ENCODE measurements at regions not wholly inside any gene's neighbourhood (a gene's known extent, or its start where the extent isn't known, plus 50 kb on each side); places are given as distances from the start of the nearest gene placed in this dataset.

- ChIA-PET POLR2A (no interaction called here), CTCF (no interaction called here)
- Histone ChIP-seq H3K4me3 (ENCODE audit: low read depth in 2 of 2, low read length in 2 of 2) (no peak overlapping the region), H3K27me3 (ENCODE audit: control insufficient read depth, insufficient read depth, low read length) (no peaks in the 10 kb centered on the region), H3K9me3 (ENCODE audit: control insufficient read depth, insufficient read depth, low read depth, low read length) (no peaks in the 10 kb centered on the region), H3K27ac (ENCODE audit: low read length) (no peak overlapping the region), H3K4me1 (ENCODE audit: control insufficient read depth, insufficient read depth, low read length) (no peaks in the 10 kb centered on the region), H3K36me3 (ENCODE audit: control insufficient read depth, insufficient read depth, low read length) (no peaks in the 10 kb centered on the region)
- DNase-seq (ENCODE audit: low read depth, low spot score): no peak
- in situ Hi-C loops (cut with HindIII; ENCODE audit: low pct_unique_long_range_greater_than_20kb, low sequenced_read_pairs): no loop called here
- TF ChIP-seq POLR2AphosphoS5 (IDR thresholded peaks at IDR 0.05; ENCODE audit: low read depth, low read length) (no peak), SIN3A (IDR thresholded peaks at IDR 0.05; ENCODE audit: borderline replicate concordance, insufficient read depth, low read depth, low read length) (no peak), TCF7L2 (IDR thresholded peaks at IDR 0.05; ENCODE audit: low read depth, low read length) (no peak), REST (IDR thresholded peaks at IDR 0.05; ENCODE audit: insufficient read depth in 1 of 2, low read depth in 2 of 2, low read length in 1 of 2) (no peak), CTCF (IDR thresholded peaks at IDR 0.05) (no peak)
- intact Hi-C loops (cut with micrococcal nuclease; ENCODE audit: unreplicated experiment): no loop called here
- ATAC-seq: no peak
- BruUV-seq (replicated peaks): no TSS peak
Measured at GRCh38 chr4:106494066-106494465, 125.5 kb upstream of the GIMD1 start.

GRCh38 chr4:106493086-106493485, 124.5 kb upstream of the GIMD1 start:
- intact Hi-C loops (cut with micrococcal nuclease; ENCODE audit: unreplicated experiment) (no loop called here), in situ Hi-C loops (cut with HindIII; ENCODE audit: low pct_unique_long_range_greater_than_20kb, low sequenced_read_pairs) (no loop called here)
- DNase-seq (ENCODE audit: low read depth, low spot score) (no peak), ATAC-seq (no peak)
- Histone ChIP-seq H3K27me3 (ENCODE audit: control insufficient read depth, insufficient read depth, low read length) (no peaks in the 10 kb centered on the region), H3K27ac (ENCODE audit: low read length) (no peak overlapping the region), H3K4me3 (ENCODE audit: low read depth in 2 of 2, low read length in 2 of 2) (no peak overlapping the region), H3K36me3 (ENCODE audit: control insufficient read depth, insufficient read depth, low read length) (no peaks in the 10 kb centered on the region), H3K9me3 (ENCODE audit: control insufficient read depth, insufficient read depth, low read depth, low read length) (no peaks in the 10 kb centered on the region), H3K4me1 (ENCODE audit: control insufficient read depth, insufficient read depth, low read length) (no peaks in the 10 kb centered on the region)
- TF ChIP-seq REST (IDR thresholded peaks at IDR 0.05; ENCODE audit: insufficient read depth in 1 of 2, low read depth in 2 of 2, low read length in 1 of 2) (no peak), TCF7L2 (IDR thresholded peaks at IDR 0.05; ENCODE audit: low read depth, low read length) (no peak), SIN3A (IDR thresholded peaks at IDR 0.05; ENCODE audit: borderline replicate concordance, insufficient read depth, low read depth, low read length) (no peak)
- BruUV-seq (replicated peaks): no TSS peak
- ChIA-PET POLR2A (no interaction called here), CTCF (no interaction called here)

Data from Panc1 (cell line).